ENCODE measurements at regions not wholly inside any gene's neighbourhood (a gene's known extent, or its start where the extent isn't known, plus 50 kb on each side); places are given as distances from the start of the nearest gene placed in this dataset.

DNA sequence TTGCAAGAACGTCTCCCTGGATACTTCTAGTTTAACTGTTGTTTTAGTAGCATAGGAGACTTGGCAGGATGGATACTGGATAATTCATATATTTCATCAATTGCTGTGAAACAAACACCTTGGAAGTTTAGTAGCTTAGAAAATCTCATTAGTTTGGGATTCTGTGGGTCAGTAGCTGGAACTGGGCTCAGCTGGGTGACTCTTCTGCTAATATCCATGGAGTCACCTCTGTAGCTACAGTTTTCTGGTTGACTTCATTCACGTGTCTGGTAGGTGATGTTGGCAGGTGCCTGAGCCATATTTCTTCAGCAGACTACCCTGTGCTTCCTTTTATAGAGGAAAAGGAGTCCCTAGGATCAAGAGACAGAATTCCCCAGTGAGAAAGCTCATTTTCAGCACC, 208.9 kb upstream of the PFKP start:
- TF ChIP-seq NFATC4 (CRISPR knock-in tag; IDR thresholded peaks at IDR 0.05) (no peak), NR1H2 (CRISPR knock-in tag; IDR thresholded peaks at IDR 0.05) (no peak), ZNF121 (CRISPR knock-in tag; IDR thresholded peaks at IDR 0.05) (no peak), RELA (CRISPR knock-in tag; IDR thresholded peaks at IDR 0.05; ENCODE audit: borderline replicate concordance) (no peak)
- TF ChIP-seq, protein P1, sequence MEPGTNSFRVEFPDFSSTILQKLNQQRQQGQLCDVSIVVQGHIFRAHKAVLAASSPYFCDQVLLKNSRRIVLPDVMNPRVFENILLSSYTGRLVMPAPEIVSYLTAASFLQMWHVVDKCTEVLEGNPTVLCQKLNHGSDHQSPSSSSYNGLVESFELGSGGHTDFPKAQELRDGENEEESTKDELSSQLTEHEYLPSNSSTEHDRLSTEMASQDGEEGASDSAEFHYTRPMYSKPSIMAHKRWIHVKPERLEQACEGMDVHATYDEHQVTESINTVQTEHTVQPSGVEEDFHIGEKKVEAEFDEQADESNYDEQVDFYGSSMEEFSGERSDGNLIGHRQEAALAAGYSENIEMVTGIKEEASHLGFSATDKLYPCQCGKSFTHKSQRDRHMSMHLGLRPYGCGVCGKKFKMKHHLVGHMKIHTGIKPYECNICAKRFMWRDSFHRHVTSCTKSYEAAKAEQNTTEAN (CRISPR knock-in tag; IDR thresholded peaks at IDR 0.05): no peak
- TF ChIP-seq, protein P2, sequence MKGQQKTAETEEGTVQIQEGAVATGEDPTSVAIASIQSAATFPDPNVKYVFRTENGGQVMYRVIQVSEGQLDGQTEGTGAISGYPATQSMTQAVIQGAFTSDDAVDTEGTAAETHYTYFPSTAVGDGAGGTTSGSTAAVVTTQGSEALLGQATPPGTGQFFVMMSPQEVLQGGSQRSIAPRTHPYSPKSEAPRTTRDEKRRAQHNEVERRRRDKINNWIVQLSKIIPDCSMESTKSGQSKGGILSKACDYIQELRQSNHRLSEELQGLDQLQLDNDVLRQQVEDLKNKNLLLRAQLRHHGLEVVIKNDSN (CRISPR knock-in tag; IDR thresholded peaks at IDR 0.05): no peak
- TF ChIP-seq, protein P3, sequence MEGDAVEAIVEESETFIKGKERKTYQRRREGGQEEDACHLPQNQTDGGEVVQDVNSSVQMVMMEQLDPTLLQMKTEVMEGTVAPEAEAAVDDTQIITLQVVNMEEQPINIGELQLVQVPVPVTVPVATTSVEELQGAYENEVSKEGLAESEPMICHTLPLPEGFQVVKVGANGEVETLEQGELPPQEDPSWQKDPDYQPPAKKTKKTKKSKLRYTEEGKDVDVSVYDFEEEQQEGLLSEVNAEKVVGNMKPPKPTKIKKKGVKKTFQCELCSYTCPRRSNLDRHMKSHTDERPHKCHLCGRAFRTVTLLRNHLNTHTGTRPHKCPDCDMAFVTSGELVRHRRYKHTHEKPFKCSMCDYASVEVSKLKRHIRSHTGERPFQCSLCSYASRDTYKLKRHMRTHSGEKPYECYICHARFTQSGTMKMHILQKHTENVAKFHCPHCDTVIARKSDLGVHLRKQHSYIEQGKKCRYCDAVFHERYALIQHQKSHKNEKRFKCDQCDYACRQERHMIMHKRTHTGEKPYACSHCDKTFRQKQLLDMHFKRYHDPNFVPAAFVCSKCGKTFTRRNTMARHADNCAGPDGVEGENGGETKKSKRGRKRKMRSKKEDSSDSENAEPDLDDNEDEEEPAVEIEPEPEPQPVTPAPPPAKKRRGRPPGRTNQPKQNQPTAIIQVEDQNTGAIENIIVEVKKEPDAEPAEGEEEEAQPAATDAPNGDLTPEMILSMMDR (IDR thresholded peaks at IDR 0.05): no peak
- TF ChIP-seq, protein P4, sequence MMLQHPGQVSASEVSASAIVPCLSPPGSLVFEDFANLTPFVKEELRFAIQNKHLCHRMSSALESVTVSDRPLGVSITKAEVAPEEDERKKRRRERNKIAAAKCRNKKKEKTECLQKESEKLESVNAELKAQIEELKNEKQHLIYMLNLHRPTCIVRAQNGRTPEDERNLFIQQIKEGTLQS (CRISPR knock-in tag; conservative IDR thresholded peaks at IDR 0.05): no peak
